K562 (cell line): ENCODE measurements at regions not wholly inside any gene's neighbourhood (a gene's known extent, or its start where the extent isn't known, plus 50 kb on each side); places are given as distances from the start of the nearest gene placed in this dataset.

Experiments used
- ATAC-seq: fragments of 200-7000 bp; cut with Tn5 transposase; 3 replicates; pipeline ENCODE4 v1.9.1; 2020; ENCODE audit warnings: moderate library complexity
- BruUV-seq: library from RNA; stranded (reverse); fragments of 400-500 nt; replicated peaks from 2 replicates; lab custom pipeline; 2021; lab: Mats Ljungman, UMichigan
- CTCF ChIA-PET: fragments of 300-600 bp; formaldehyde crosslinking; extraction: SDS; loops from one replicate; lab custom pipeline; 2021; ENCODE audit warnings: low intra/inter-chr PET ratio; lab: Yijun Ruan, JAX
- POLR2A ChIA-PET: fragments of 300-600, 350-650 bp; sonication (Branson Sonifier 250); formaldehyde crosslinking; extraction: SDS; loops from one replicate; lab custom pipeline; 2021; ENCODE audit warnings: antibody characterized with exemption, inconsistent platforms; lab: Yijun Ruan, JAX
- DNase-seq, 4 experiments: peaks; one replicate each; pipeline versions ENCODE4 v3.0.0 to v3.0.0-alpha.2; 2011 to 2018; ENCODE audit warnings: low spot score in 3 of 4, mixed read lengths in 3 of 4; ENCODE audit errors: extremely low read depth in 1 of 4
- FAIRE-seq: peaks from 2 replicates; lab custom pipeline; 2011; peaks lifted over from hg19 to GRCh38; lab: Jason Lieb, UNC
- H2AFZ ChIP-seq: 2 replicates; pipeline ENCODE4 v1.6.0; 2011; ENCODE audit warnings: low read depth, low read length, control low read depth, inconsistent platforms
- H3K27ac ChIP-seq: fragments of 200-600 bp; 3 replicates; pipeline ENCODE4 v1.8.0; 2011; ENCODE audit warnings: low read depth, mild to moderate bottlenecking, control low read depth, inconsistent platforms, low read length, moderate library complexity, mixed read lengths; ENCODE audit errors: extremely low read depth
- H3K27me3 ChIP-seq, 2 experiments: fragments of 300-600 bp in 1 of 2; 2 replicates in 1 of 2; 3 replicates in 1 of 2; pipeline versions ENCODE4 v1.6.0 to v1.8.0; 2011; ENCODE audit warnings: inconsistent platforms in 2 of 2, low read length in 2 of 2, mild to moderate bottlenecking in 1 of 2, mixed read lengths in 1 of 2, moderate library complexity in 1 of 2; ENCODE audit not compliant: control insufficient read depth in 2 of 2, insufficient read depth in 2 of 2
- H3K36me3 ChIP-seq: fragments of 300-600 bp; 3 replicates; pipeline ENCODE4 v1.8.0; 2011; ENCODE audit warnings: mild to moderate bottlenecking, low read length, inconsistent platforms; ENCODE audit not compliant: control insufficient read depth, insufficient read depth
- H3K4me1 ChIP-seq, 2 experiments: fragments of 200-600 bp in 1 of 2; replicated peaks in 1 of 2; 2 replicates in 1 of 2; 3 replicates in 1 of 2; pipeline versions ENCODE4 v1.5.1 to v1.8.0; 2011; ENCODE audit warnings: inconsistent platforms in 2 of 2, low read length in 2 of 2, mild to moderate bottlenecking in 1 of 2, mixed read lengths in 1 of 2, moderate library complexity in 1 of 2; ENCODE audit not compliant: control insufficient read depth in 2 of 2, insufficient read depth in 2 of 2
- H3K4me2 ChIP-seq: 2 replicates; pipeline ENCODE4 v1.6.1; 2011; ENCODE audit warnings: low read length, control low read depth, inconsistent platforms, mixed read lengths; ENCODE audit not compliant: insufficient read depth
- H3K4me3 ChIP-seq: fragments of 200-600 bp; sonication (generic), shearing (Covaris generic); 2 replicates; pipeline ENCODE4 v1.5.1; 2016; ENCODE audit warnings: control low read depth, inconsistent platforms
- H3K79me2 ChIP-seq: fragments of 200-600 bp; 3 replicates; pipeline ENCODE4 v1.8.0; 2011; ENCODE audit warnings: low read length, inconsistent platforms; ENCODE audit not compliant: control insufficient read depth, insufficient read depth
- H3K9ac ChIP-seq, 2 experiments: 2 replicates each; pipeline versions ENCODE4 v1.6.0 to v1.6.1; 2011; ENCODE audit warnings: low read depth in 2 of 2, low read length in 2 of 2, control low read depth in 1 of 2, inconsistent platforms in 1 of 2, mild to moderate bottlenecking in 1 of 2, mixed read lengths in 1 of 2; ENCODE audit not compliant: insufficient read depth in 1 of 2
- H3K9me1 ChIP-seq: one replicate; pipeline ENCODE4 v1.6.0; 2011; ENCODE audit warnings: inconsistent platforms, mild to moderate bottlenecking, low read length, moderate library complexity; ENCODE audit not compliant: control insufficient read depth, insufficient read depth
- H3K9me3 ChIP-seq: replicated peaks from 2 replicates; pipeline ENCODE4 v1.5.1; 2011; ENCODE audit warnings: low read depth, low read length, inconsistent platforms; ENCODE audit not compliant: control insufficient read depth, insufficient read depth
- H4K20me1 ChIP-seq: replicated peaks from 2 replicates; pipeline ENCODE4 v1.6.1; 2011; ENCODE audit warnings: low read length, inconsistent platforms, mixed read lengths; ENCODE audit not compliant: control insufficient read depth, insufficient read depth
- ESRRA ChIP-seq: fragments of 450-650 bp; IDR thresholded peaks from 2 replicates; pipeline ENCODE4 v1.6.1; 2014; ENCODE audit warnings: low read depth, mild to moderate bottlenecking, moderate library complexity, borderline replicate concordance
- FOXA3 ChIP-seq, 2 experiments: fragments of 450-650 bp in 1 of 2; sonication (generic) in 1 of 2; formaldehyde crosslinking; IDR thresholded peaks in 1 of 2; conservative IDR thresholded peaks in 1 of 2; 2 replicates each; pipeline versions ENCODE4 v1.4.0 to v1.8.0; 2020 to 2022; ENCODE audit warnings: mild to moderate bottlenecking in 2 of 2, missing genetic modification reagents in 1 of 2
- POLR2A ChIP-seq: fragments of 450-650 bp; conservative IDR thresholded peaks from 2 replicates; pipeline ENCODE4 v1.6.1; 2016
- WGBS: fragments of 100-300 bp; shearing (Covaris generic); methylation state at CpG from one replicate; pipeline ENCODE4 v1.1.6; 2016; ENCODE audit warnings: low coverage, mixed read lengths; ENCODE audit not compliant: insufficient coverage; ENCODE audit errors: missing lambda C conversion rate; 5-methylcytosine and 5-hydroxymethylcytosine counted together
- in situ Hi-C: fragments of 300-500 bp; cut with MboI; formaldehyde crosslinking; loops from 4 replicates; pipeline ENCODE4 v1.15.0; 2018; ENCODE audit warnings: inconsistent platforms, mixed read lengths
- intact Hi-C: fragments of 100-400 bp; cut with micrococcal nuclease; formaldehyde crosslinking; loops from 2 replicates; pipeline ENCODE4 v1.14.2; 2022
- TF ChIP-seq, protein P1 (sequence below), 3 experiments: fragments of 200-800 bp in 1 of 3; fragments of 250-450 bp in 1 of 3; fragments of 450-650 bp in 1 of 3; sonication (Bioruptor Pico) in 1 of 3; sonication (Bioruptor generic) in 1 of 3; formaldehyde crosslinking in 1 of 3; IDR thresholded peaks; 2 replicates each; pipeline versions ENCODE4 v1.6.1 to v1.8.0; 2016 to 2022; ENCODE audit warnings: mild to moderate bottlenecking in 2 of 3, missing genetic modification characterization in 2 of 3, missing compliant biosample characterization in 1 of 3, moderate library complexity in 1 of 3

DNA sequence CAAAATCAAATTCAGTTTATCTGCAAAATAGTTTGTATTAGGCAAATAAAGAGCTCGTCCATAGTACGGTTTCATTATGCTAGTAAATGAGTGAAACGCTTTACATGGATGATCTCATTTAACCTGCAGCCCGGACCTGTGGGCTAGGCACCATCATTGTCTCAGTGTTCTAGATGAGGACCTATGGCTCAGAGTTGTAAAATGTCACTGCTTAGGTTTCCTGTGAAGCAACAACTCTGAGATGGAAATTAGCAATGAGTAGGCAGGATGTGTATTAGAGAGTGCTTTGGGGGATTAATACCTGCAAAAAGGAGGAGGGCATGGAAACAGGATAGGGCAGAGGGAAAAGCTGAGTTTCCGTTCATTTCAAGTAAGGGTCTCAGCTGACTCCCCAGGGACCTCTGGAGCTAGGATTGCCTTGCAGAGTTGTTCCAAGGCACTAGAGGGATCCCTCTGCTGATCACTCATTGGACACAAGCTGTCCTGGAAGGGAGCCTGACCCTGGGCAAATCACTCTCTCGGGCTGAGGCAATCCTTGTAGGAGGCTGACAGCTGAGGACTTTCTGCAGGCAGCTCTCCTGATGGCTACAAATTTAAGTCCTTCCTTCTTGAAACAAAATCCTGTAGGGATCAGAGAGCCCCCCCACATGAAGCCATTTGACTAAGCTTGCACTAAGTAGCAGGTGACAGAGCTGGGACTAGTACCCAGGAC lies 58.8 kb upstream of the SIX2 start:
- intact Hi-C loops, result no loop called here
- no peak overlapping the region for H3K9ac ChIP-seq
- no peaks in the 10 kb centered on the region for H3K9me3 ChIP-seq
- no peak for DNase-seq
- in situ Hi-C loops, result no loop called here
- FAIRE-seq, result no peak
- BruUV-seq, result no TSS peak
- no peaks in the 10 kb centered on the region for H4K20me1 ChIP-seq
- POLR2A ChIA-PET, result no interaction called here
- no peaks in the 10 kb centered on the region for H3K36me3 ChIP-seq
- ATAC-seq, result no peak
- no peak overlapping the region for H3K4me3 ChIP-seq
- H3K27me3 ChIP-seq, result peaks cover 2 to 45% of the 10 kb centered on the region in 2 experiments; a peak in 4 of 5 replicates
- no peaks in the 10 kb centered on the region for H3K79me2 ChIP-seq
- H2AFZ ChIP-seq, result no peak overlapping the region
- WGBS, result 0% methylated on average over 6 of the region's 6 CpGs
- no peak overlapping the region for H3K27ac ChIP-seq
- no peak overlapping the region for H3K4me2 ChIP-seq
- H3K9me1 ChIP-seq, result no peaks in the 10 kb centered on the region
- CTCF ChIA-PET, result no interaction called here
- TF ChIP-seq ESRRA (no peak), FOXA3 (CRISPR knock-in tag; conservative IDR thresholded peaks at IDR 0.05 in 1 of 2, IDR thresholded peaks at IDR 0.05 in 1 of 2) (no peak), POLR2A (no peak)
- TF ChIP-seq, protein P1, sequence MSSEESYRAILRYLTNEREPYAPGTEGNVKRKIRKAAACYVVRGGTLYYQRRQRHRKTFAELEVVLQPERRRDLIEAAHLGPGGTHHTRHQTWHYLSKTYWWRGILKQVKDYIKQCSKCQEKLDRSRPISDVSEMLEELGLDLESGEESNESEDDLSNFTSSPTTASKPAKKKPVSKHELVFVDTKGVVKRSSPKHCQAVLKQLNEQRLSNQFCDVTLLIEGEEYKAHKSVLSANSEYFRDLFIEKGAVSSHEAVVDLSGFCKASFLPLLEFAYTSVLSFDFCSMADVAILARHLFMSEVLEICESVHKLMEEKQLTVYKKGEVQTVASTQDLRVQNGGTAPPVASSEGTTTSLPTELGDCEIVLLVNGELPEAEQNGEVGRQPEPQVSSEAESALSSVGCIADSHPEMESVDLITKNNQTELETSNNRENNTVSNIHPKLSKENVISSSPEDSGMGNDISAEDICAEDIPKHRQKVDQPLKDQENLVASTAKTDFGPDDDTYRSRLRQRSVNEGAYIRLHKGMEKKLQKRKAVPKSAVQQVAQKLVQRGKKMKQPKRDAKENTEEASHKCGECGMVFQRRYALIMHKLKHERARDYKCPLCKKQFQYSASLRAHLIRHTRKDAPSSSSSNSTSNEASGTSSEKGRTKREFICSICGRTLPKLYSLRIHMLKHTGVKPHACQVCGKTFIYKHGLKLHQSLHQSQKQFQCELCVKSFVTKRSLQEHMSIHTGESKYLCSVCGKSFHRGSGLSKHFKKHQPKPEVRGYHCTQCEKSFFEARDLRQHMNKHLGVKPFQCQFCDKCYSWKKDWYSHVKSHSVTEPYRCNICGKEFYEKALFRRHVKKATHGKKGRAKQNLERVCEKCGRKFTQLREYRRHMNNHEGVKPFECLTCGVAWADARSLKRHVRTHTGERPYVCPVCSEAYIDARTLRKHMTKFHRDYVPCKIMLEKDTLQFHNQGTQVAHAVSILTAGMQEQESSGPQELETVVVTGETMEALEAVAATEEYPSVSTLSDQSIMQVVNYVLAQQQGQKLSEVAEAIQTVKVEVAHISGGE (CRISPR knock-in tag; IDR thresholded peaks at IDR 0.05), result no peak
- no peaks in the 10 kb centered on the region for H3K4me1 ChIP-seq
